Caki2 (cell line): ENCODE measurements at regions not wholly inside any gene's neighbourhood (a gene's known extent, or its start where the extent isn't known, plus 50 kb on each side); places are given as distances from the start of the nearest gene placed in this dataset.

Experiments
- DNase-seq: peaks from one replicate; pipeline ENCODE4 v3.0.0-alpha.2; 2015; ENCODE audit warnings: low read depth
- in situ Hi-C: cut with HindIII; loops from 2 replicates; pipeline ENCODE4 v1.10.0; 2016; ENCODE audit warnings: low sequenced_read_pairs, low pct_unique_long_range_greater_than_20kb, mixed read lengths

DNA sequence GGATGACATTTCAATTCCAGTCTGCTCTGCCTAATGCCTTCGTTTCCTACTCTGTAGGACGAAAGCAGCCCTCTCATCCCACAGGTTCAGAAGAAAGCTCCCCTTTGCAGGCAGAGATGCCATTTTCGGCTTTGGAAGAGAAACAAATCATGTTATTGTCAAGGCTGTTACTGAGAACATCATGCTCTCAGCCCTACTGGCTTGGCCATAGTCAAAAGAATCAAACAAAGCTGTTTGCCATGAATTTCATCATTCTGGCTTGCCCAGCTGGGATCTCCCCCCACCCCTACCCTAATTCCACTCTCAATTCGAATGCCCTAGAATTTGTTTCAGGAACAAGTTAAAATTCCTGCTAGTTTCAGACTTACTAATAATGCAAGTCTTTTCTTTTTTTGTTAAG is 162.3 kb upstream of the SERP2 start:
- in situ Hi-C loops, result no loop called here
- no peak for DNase-seq

- DNase-seq, result no peak
- in situ Hi-C loops, result no loop called here
Observed at GRCh38 chr13:44211704-44212346, 161.8 kb upstream of the SERP2 start.

- DNase-seq, result no peak
- in situ Hi-C loops, result no loop called here
Observed at GRCh38 chr13:44212633-44213396, 160.8 kb upstream of the SERP2 start.

DNA sequence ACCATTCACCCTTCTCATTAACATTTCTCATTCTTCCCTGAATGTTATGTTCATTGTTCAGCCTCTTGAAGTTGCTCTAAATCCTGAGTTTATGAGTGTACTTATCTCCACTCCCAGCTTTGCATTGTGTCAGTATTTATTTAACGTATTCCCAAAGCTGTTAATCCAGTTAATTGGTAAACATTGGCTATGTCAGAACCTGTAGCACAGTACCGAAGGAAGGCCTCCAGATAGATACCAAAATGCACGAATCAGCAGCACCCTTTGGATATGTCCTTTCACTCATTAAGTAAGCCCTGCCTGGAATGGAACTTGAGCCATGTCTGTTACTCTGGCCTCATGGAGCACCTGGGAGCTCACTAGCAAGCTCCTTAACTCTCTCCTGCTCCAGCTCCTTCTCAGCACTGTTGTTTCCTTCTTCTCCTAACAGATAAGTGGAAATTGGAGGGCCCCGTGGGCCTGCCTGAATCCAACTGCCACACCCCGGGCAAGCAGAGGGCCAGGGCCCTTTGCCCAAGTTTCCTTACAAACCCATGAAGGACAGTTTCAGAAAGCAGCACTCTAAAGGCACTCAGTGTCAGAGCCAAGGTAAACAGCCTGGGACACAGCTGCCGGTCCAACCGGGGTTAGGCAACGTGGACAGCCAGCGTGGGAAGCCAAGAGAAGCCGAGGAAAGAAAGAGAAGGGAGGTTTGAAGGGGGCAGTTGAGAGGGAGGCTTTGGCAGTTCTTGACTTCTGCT is 155.0 kb upstream of the SERP2 start:
- in situ Hi-C loops, result no loop called here
- no peak for DNase-seq

GRCh38 chr13:44219577-44220548 is 153.8 kb upstream of the SERP2 start:
- in situ Hi-C loops, result no loop called here
- no peak for DNase-seq

DNA sequence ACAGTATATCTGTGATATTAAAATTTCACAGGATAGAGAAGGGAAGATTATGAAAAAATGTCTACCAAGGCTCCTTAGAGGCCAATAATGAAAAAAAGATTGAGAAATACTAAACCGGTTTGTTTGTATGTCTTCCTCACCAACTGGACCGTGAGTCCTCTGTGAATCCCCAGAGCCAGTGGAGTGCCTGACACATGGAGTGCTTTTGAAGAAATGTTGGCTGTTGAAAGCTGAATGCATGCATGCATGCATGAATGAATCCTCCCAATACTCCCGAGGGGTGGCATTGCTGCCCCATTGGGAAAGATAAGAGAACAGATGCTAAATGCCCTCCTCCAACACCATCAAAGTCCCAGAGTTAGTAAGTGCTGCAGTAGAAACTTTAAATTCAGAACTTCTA is 152.7 kb upstream of the SERP2 start:
- in situ Hi-C loops, result no loop called here
- DNase-seq, result no peak

DNA sequence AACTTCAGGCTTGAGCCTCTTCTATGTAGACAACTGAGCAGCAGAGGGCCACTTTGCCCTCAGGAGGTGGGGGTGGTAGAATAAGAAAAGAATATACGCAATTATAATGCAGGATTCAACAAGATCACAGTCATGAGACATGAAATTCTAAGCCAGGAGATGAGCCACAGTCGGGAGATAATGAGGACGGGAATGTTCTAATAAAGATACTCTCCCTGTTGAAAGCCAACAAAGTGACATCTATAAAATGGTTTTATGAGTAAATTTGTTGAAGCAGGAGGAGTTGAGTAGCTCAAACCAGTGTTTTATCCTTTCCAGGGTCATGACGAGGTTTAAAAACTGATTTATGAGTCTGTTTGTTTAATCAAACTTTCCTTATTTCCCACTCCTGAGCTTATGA is 152.0 kb upstream of the SERP2 start:
- in situ Hi-C loops, result no loop called here
- DNase-seq, result no peak

DNA sequence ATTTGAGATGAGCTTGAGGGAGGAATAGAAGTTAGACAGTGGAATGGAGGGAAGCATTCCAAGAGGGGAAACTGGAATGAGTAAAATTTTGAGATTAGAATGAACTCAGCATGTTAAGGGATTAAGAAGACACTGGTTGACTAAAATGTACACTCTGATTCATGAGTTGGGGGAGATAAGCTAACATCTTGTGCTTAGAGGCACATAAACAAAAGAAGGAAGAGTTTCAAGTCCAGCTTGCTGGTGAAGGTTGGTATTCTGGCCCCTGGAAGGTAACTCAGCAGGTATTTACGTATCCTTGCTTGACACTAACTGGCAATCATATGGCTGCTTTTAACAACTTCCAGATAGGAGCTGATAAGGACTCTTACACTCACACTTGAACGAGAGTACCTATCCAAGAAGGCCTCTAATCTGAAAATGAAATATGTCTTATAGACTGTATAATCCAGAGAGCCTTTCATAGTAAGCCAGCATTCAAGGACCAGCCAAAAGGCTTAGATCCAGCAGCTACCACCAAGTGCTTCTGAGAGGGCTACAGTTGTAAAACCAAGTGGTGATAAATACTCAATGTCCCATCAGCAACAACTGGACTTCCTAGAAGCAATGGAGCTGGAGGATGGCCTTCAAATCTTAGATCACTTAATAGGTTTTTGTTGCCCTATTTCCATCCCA is 149.7 kb upstream of the SERP2 start:
- DNase-seq, result no peak
- in situ Hi-C loops, result no loop called here

DNA sequence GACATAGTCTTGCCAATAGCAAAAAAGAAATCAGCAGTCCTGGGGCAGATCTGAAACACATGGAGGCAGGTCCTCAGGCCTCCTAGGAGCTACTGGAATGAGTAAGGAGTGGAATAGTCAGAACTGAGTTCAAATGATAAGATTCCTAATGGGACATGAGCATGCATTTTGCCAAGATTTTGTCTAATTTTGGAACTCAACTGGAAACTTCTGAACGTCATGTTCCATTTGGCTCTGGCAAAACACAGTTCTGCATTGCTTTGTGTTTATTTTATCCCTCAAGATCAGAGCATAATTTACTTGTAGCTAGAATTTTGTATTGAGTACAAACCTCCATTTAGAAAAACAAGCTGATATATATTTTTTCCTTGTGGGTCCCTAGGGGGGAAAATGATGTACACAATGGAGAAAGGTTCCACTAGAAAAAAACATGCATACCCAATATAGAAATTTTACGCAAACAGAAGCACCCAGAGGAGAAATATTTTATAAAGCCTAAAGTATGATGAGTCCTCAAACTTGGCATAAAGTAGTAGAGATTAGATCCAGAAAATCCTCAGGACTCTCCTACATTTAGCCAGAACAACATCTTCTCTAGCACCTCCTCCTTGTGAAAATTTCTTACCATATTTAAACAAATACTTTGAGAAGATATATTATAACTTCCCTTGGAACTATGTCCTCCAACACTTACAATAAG is 149.0 kb upstream of the SERP2 start:
- in situ Hi-C loops, result no loop called here
- DNase-seq, result no peak

- DNase-seq, result no peak
- in situ Hi-C loops, result no loop called here
Observed at GRCh38 chr13:44229371-44230030, 144.1 kb upstream of the SERP2 start.

- in situ Hi-C loops, result no loop called here
- DNase-seq, result no peak
Observed at GRCh38 chr13:44230071-44230470, 143.6 kb upstream of the SERP2 start.

GRCh38 chr13:44230736-44231135 is 142.9 kb upstream of the SERP2 start:
- peak; percentile 44 for DNase-seq
- in situ Hi-C loops, result no loop called here

DNA sequence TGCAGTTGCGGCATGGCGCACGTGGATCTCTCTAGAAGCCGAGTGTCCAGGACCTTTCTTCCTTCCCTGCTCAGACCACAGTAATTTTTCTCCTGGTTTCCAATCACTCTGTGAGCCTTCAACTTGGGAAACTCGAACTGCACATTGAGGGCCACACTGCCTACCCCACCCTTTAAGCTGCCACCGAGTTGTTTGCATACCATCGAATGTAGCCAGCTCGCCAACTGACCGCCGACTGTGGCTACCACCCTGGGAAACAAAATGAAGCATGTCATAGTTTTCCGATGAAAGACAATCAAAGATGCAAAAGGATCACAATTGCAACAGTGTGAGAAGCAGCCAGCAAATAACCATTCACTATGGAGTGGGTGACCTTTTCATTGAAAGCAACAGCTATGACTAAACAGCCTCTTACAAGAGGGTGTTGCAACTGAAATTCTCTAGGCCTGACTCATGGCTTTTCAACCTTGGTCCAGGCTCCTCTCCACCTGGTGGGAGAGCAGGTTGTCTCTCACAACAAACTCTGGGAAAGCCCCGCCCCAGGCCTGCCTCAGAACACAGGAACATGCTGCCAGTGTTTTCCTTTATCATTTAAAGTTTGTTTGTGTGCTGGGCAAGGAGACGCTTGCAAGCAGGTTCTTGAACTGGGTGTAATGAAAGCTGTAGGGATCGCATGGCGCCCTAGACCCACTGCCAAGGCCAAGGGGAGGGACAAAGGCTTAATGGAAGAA is 141.7 kb upstream of the SERP2 start:
- DNase-seq, result peak; percentile 96
- in situ Hi-C loops, result no loop called here

DNA sequence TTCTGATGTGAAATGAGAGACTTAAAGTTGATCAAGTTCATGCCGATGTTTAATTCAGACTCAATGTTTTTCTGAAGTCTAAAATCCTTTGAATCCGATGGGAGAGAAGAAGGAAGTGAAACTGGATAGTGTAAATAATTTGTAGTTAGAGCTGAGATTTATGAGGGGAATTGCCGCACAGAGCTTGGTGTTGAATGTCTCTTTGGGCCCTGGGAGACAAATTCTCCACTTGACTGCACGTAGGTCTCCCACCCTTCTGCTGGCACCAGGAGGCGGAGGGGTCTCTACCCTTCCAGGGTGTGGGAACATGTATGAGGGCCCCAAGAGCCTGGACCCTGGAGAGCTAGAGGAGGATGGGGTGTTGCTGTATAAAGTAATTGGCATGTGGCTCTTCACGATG is 140.8 kb upstream of the SERP2 start:
- DNase-seq, result peak; percentile 48
- in situ Hi-C loops, result no loop called here

DNA sequence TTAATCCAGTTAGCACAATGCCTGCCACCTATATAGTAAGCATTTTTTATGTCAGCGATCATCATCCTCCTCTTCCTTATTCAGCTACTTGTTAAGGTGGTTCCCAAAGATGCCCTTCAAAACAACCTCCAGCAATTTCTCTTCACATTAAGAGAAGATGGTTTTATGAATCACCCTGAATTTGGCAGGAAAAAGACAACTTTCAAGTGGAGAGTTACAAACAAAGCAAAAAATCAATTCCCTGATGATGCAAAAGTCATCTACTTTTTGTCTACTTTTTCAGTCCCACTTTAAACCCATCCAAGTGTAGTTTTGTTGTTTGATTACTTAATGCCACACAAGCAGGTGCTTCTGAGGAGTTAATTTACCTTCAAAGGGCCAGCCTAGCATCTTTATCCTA is 139.1 kb upstream of the SERP2 start:
- DNase-seq, result no peak
- in situ Hi-C loops, result no loop called here

DNA sequence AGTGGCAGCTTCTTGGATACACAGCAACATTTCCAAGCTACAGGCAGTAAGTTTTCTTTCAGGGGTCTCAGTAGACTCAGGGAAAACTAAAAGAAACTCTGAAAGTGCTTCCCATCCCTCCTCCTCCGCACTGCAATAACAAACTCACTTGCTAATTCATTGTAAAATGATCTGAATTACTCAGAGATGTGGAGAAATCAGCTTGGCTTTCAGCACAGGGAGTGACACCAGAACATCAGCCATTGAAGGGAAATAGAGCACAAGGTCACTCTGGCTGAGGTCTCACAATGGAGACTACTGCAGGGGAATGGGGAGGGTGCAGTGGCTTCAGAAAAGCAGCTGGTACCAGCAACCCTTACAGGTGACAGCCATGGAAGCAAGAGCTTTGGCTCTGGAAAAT is 137.3 kb upstream of the SERP2 start:
- no peak for DNase-seq
- in situ Hi-C loops, result no loop called here
